Endothelial cell (in vitro differentiated cells): ENCODE measurements at regions not wholly inside any gene's neighbourhood (a gene's known extent, or its start where the extent isn't known, plus 50 kb on each side); places are given as distances from the start of the nearest gene placed in this dataset.

Experiments
- DNase-seq: peaks from one replicate; pipeline ENCODE4 v3.0.0; 2021; ENCODE audit warnings: low spot score
- H3K27ac Mint-ChIP-seq: one replicate; pipeline ENCODE4 v1.8.0; 2021; ENCODE audit warnings: mixed read lengths, inconsistent platforms; ENCODE audit not compliant: unreplicated experiment
- H3K27me3 Mint-ChIP-seq: one replicate; pipeline ENCODE4 v1.8.0; 2021; ENCODE audit warnings: mild to moderate bottlenecking, moderate library complexity, mixed read lengths, inconsistent platforms; ENCODE audit not compliant: unreplicated experiment
- H3K36me3 Mint-ChIP-seq: one replicate; pipeline ENCODE4 v1.8.0; 2021; ENCODE audit warnings: mild to moderate bottlenecking, low read depth, mixed read lengths, inconsistent platforms; ENCODE audit not compliant: unreplicated experiment
- H3K4me1 Mint-ChIP-seq: one replicate; pipeline ENCODE4 v1.8.0; 2021; ENCODE audit warnings: mild to moderate bottlenecking, mixed read lengths, inconsistent platforms; ENCODE audit not compliant: unreplicated experiment
- H3K4me3 Mint-ChIP-seq: one replicate; pipeline ENCODE4 v1.8.0; 2021; ENCODE audit warnings: mild to moderate bottlenecking, mixed read lengths, inconsistent platforms; ENCODE audit not compliant: unreplicated experiment
- H3K9me3 Mint-ChIP-seq: one replicate; pipeline ENCODE4 v1.8.0; 2021; ENCODE audit warnings: mixed read lengths, inconsistent platforms; ENCODE audit not compliant: unreplicated experiment
- CTCF ChIP-seq: fragments of 200-600 bp; sonication (generic); IDR thresholded peaks from one replicate; pipeline ENCODE4 v1.5.0; 2021; ENCODE audit warnings: antibody characterized with exemption; ENCODE audit not compliant: unreplicated experiment

GRCh38 chrX:518319-518718 lies 112.3 kb upstream of the SHOX start:
- Mint-ChIP-seq H3K9me3 (peaks cover 33% of the 10 kb centered on the region), H3K36me3 (peaks cover 11% of the 10 kb centered on the region), H3K4me1 (no peaks in the 10 kb centered on the region), H3K4me3 (no peak overlapping the region), H3K27ac (no peak overlapping the region), H3K27me3 (peaks cover 12% of the 10 kb centered on the region)
- no peak for DNase-seq
- no peak for TF ChIP-seq CTCF

GRCh38 chrX:519741-520140 lies 110.8 kb upstream of the SHOX start:
- no peak overlapping the region for H3K27ac Mint-ChIP-seq
- no peak overlapping the region for H3K4me3 Mint-ChIP-seq
- H3K27me3 Mint-ChIP-seq, result peaks cover 12% of the 10 kb centered on the region
- peaks cover 15% of the 10 kb centered on the region for H3K36me3 Mint-ChIP-seq
- DNase-seq, result no peak
- TF ChIP-seq CTCF, result no peak
- no peaks in the 10 kb centered on the region for H3K4me1 Mint-ChIP-seq
- peaks cover 39% of the 10 kb centered on the region for H3K9me3 Mint-ChIP-seq

GRCh38 chrX:522456-522855 lies 108.1 kb upstream of the SHOX start:
- no peak overlapping the region for H3K27ac Mint-ChIP-seq
- DNase-seq, result no peak
- H3K4me3 Mint-ChIP-seq, result no peak overlapping the region
- no peaks in the 10 kb centered on the region for H3K4me1 Mint-ChIP-seq
- H3K27me3 Mint-ChIP-seq, result peaks cover 14% of the 10 kb centered on the region
- no peak for TF ChIP-seq CTCF
- H3K9me3 Mint-ChIP-seq, result peaks cover 43% of the 10 kb centered on the region
- H3K36me3 Mint-ChIP-seq, result peaks cover 16% of the 10 kb centered on the region

GRCh38 chrX:525134-525533 lies 105.5 kb upstream of the SHOX start:
- H3K36me3 Mint-ChIP-seq, result peaks cover 25% of the 10 kb centered on the region
- H3K9me3 Mint-ChIP-seq, result peaks cover 47% of the 10 kb centered on the region
- no peaks in the 10 kb centered on the region for H3K4me1 Mint-ChIP-seq
- H3K27me3 Mint-ChIP-seq, result peaks cover 15% of the 10 kb centered on the region
- H3K27ac Mint-ChIP-seq, result no peak overlapping the region
- no peak overlapping the region for H3K4me3 Mint-ChIP-seq
- TF ChIP-seq CTCF, result no peak
- no peak for DNase-seq

DNA sequence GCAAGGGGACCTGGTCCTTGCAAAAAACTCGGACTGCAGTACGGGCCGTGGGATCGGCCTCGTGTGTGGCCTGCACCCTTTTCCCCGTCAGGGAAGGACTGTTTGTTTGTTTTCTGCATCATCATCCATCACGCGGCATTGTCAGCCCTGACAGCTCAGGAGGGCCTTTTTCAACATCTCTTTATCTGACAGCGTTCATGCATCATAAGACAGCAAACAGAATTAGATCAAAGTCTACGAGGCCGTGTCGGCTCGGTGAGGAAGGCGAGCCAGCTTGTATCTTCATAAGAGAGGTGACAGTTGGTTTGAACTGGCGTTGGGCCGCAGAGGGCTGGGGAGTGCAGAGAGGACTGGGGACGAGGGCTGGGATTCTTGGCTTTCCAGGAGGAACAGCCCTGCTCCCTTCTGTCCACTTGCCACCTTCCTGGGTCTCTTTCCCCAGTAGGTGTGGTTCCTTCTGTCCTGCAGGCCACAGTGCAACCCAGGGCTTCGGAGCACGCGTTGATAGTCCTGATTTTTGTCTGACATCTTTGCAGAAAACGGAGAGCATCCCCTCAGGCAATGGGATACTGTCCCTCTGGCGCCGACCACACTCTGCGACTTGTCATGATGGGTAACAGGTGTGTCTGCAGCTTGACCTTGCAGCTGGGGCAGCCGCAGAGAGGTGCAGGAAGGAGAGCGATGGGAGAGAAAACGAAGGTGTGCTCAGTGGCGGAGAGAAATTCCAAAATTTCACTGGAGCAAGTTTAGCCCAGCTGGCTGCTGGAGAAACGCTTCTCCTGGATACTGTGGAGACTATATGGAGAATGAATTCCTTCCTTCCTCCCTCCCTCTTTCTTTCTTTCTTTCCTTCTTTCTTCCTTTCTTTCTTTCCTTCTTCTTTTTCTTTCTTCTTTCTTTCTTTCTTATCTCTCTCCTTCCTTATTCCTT lies 104.0 kb upstream of the SHOX start:
- no peak for TF ChIP-seq CTCF
- Mint-ChIP-seq H3K27ac (no peak overlapping the region), H3K36me3 (peaks cover 32% of the 10 kb centered on the region), H3K9me3 (peaks cover 58% of the 10 kb centered on the region), H3K4me1 (no peaks in the 10 kb centered on the region), H3K4me3 (peak overlapping the region; percentile 62), H3K27me3 (peaks cover 17% of the 10 kb centered on the region)
- no peak for DNase-seq
